Colonic mucosa (tissue), 4 donors: ENCODE measurements at regions not wholly inside any gene's neighbourhood (a gene's known extent, or its start where the extent isn't known, plus 50 kb on each side); places are given as distances from the start of the nearest gene placed in this dataset.

Experiments
- DNase-seq: peaks from one replicate; pipeline ENCODE4 v3.0.0-alpha.2; 2020
- H3K27ac ChIP-seq: fragments of 200-600 bp; one replicate; pipeline ENCODE4 v1.8.0; 2021
- H3K27me3 ChIP-seq: fragments of 200-600 bp; one replicate; pipeline ENCODE4 v1.8.0; 2021
- H3K36me3 ChIP-seq: fragments of 200-600 bp; one replicate; pipeline ENCODE4 v1.8.0; 2021
- H3K4me1 ChIP-seq: fragments of 200-600 bp; one replicate; pipeline ENCODE4 v1.8.0; 2021; ENCODE audit warnings: mild to moderate bottlenecking
- H3K4me3 ChIP-seq: fragments of 200-600 bp; one replicate; pipeline ENCODE4 v1.8.0; 2021
- H3K9ac ChIP-seq, 2 donors: one replicate each; pipeline ENCODE4 v1.7.0; 2013; ENCODE audit warnings: control low read depth in 2 of 2, low read depth in 2 of 2, low read length in 2 of 2
- H3K9me3 ChIP-seq: fragments of 200-600 bp; one replicate; pipeline ENCODE4 v1.8.0; 2021
- intact Hi-C: fragments of 100-400 bp; cut with DNase I; formaldehyde crosslinking; loops from one replicate; pipeline ENCODE4 v1.14.1; 2022
- TF ChIP-seq, protein P1 (sequence below): fragments of 200-600 bp; IDR thresholded peaks from one replicate; pipeline ENCODE4 v1.8.0; 2022; ENCODE audit warnings: antibody characterized with exemption, mild to moderate bottlenecking
- donor health status: healthy.
- donor health status: DM: no; HTN: no; CAD: no.
- donor health status: DM: no; HTN: no; CAD: no.

DNA sequence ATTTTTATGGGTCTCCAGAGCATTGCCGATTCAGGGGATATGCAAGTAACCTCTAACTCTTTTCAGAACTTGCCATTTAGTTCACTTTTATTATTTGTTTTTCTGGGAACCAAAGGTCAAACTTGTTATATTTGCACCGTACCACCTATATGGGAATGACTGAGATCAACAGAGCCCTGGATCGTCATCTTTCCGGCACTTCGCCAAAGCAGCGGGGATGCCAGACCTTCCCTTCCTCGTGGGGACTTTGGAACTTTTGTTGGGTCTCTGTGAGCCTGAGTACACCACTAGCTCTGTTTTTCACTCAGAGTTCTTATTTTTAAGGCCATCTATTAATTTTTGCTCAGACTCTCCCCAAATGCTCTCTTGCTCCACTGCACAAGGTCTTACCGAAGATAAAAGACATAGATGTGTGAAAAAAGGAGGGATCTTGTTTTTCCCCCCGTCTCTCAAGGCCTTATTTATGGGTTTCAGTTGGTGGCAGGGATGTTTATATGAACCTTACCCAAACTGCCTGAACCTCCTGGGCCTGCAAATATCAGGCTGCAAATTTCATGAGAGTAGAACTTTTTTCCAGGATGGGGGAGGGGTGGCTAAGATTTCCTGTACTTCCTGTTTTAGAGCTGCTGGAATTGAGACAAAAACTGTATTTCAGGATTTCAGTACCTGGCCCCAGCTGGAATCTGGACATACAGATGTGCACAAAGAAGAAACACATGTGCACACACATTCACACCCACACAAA lies 350.3 kb downstream of the HRH4 start:
- Histone ChIP-seq H3K4me3 (no peak overlapping the region), H3K9me3 (no peaks in the 10 kb centered on the region), H3K4me1 (no peaks in the 10 kb centered on the region), H3K27ac (peak overlapping the region; percentile 84), H3K9ac (no peak overlapping the region), H3K27me3 (no peaks in the 10 kb centered on the region), H3K36me3 (no peaks in the 10 kb centered on the region)
- intact Hi-C loops = no loop called here
- DNase-seq = peak; percentile 84
- TF ChIP-seq, protein P1, sequence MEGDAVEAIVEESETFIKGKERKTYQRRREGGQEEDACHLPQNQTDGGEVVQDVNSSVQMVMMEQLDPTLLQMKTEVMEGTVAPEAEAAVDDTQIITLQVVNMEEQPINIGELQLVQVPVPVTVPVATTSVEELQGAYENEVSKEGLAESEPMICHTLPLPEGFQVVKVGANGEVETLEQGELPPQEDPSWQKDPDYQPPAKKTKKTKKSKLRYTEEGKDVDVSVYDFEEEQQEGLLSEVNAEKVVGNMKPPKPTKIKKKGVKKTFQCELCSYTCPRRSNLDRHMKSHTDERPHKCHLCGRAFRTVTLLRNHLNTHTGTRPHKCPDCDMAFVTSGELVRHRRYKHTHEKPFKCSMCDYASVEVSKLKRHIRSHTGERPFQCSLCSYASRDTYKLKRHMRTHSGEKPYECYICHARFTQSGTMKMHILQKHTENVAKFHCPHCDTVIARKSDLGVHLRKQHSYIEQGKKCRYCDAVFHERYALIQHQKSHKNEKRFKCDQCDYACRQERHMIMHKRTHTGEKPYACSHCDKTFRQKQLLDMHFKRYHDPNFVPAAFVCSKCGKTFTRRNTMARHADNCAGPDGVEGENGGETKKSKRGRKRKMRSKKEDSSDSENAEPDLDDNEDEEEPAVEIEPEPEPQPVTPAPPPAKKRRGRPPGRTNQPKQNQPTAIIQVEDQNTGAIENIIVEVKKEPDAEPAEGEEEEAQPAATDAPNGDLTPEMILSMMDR = no peak

DNA sequence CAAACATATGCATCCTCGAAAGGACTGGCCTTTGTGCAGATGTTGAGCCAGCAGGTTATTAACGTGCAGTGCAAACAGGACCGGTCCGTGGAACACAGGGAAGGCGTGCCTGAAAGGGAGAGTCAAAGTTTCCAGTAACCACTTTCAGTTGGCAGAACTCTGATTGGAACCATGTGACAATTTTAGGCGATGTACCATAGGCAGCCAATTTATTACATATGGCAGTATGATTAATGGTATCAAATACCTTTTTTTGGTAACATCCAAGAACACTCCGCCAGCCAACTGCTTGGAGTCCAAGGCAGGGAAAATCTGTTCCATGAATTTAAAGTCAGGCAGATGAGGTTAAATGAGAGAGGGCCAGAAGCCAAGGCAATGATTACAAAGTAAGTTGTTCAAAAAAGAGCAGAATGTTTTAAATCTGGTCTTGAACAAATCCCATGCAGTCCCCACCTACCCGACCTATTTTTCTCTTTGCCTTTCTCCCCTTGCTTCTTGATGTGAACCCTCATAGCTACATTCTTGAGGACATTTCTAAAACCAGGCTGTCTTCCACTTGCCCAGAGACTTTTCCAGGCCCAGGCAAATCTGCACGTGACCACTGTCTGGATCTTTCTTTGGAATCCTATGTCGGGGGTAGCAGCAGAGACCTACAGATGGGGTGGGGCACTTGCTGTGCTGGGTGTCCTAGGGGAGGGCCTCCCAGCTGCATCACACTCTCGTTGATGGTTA lies 351.7 kb downstream of the HRH4 start:
- no peaks in the 10 kb centered on the region for H3K9me3 ChIP-seq
- H3K9ac ChIP-seq = no peak overlapping the region
- TF ChIP-seq, protein P1 = no peak
- no peaks in the 10 kb centered on the region for H3K27me3 ChIP-seq
- no peaks in the 10 kb centered on the region for H3K36me3 ChIP-seq
- intact Hi-C loops = no loop called here
- no peak overlapping the region for H3K4me3 ChIP-seq
- peak; percentile 41 for DNase-seq
- no peaks in the 10 kb centered on the region for H3K4me1 ChIP-seq
- H3K27ac ChIP-seq = no peak overlapping the region

DNA sequence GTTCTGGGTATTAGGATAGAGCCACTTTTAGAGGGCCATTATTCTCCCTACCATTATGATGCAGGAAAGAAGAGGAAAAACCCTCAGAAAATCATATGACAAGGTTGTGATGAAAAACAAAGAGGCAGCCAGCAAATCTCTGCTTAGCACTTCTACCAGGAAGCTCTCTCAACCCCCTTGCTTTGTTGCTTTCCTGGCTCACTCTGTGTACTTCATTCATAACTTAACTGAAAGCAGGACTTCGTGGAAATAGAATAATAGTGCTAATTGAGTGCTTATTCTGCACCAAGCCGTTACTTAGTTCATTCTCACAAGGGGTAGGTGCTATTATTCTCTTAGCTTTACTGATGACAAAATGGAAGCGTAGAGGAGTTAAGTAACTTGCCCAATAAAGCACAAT lies 354.1 kb downstream of the HRH4 start:
- Histone ChIP-seq H3K27me3 (no peaks in the 10 kb centered on the region), H3K27ac (no peak overlapping the region), H3K4me3 (no peak overlapping the region), H3K9me3 (no peaks in the 10 kb centered on the region), H3K9ac (no peak overlapping the region), H3K4me1 (no peaks in the 10 kb centered on the region), H3K36me3 (no peaks in the 10 kb centered on the region)
- TF ChIP-seq, protein P1 = no peak
- no peak for DNase-seq
- intact Hi-C loops = no loop called here

DNA sequence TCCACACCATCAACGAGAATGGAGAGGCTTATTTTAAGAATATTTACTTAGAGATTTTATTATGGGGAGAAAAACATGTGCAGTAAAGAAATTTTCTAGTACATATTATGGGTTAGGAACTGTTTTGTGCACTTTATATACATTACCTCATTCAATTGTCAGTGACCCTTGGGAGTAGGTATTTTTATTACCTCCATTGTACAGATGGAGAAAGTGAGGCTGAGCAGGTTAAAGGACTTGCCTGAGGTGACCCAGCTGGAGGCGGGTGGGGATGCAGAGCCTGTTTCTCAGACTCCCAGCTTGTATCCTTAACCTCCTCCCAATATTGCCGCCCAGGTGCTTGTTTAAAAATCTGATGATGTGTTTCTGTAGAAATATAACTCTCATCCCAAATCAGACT lies 356.7 kb downstream of the HRH4 start:
- Histone ChIP-seq H3K27ac (no peak overlapping the region), H3K36me3 (no peaks in the 10 kb centered on the region), H3K9ac (no peak overlapping the region), H3K4me3 (no peak overlapping the region), H3K27me3 (no peaks in the 10 kb centered on the region), H3K9me3 (no peaks in the 10 kb centered on the region), H3K4me1 (no peaks in the 10 kb centered on the region)
- intact Hi-C loops = no loop called here
- TF ChIP-seq, protein P1 = no peak
- no peak for DNase-seq

DNA sequence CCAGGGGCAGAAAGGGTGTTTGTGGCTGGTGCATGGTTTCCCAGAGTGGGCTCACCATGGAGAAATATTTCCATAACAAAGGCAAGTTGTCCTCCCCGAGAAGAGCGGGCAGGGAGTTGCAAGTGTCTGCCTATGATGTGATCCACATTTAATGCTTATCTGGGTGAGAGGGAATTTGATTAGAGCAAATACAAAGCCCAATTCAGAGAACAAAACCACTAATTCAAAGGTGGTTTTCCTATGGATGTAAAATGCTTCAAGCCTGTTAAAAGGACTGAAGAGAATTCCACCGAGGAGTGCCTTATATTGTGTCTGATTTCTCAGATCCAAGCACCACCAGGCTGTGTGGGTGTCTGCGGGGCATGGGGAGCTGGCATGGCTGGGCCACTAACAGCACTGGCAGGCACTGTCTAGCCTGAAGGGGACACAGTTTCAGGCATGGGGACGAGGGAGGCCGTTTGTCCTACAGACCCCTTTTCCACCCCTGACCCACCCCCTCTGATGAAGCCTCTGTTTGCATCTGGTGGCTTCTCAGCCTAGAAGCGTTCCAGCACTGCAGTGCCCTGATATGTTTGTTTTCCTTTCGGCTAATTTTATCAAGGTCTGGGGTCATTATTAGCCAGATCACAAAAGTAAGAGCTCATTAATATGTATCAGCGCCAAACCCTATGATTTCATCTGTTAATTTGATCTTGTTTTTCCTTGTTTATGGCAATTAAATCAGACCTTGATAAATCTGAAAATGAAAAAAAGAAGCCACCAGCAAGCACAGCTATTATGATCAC lies 357.3 kb downstream of the HRH4 start:
- no peak overlapping the region for H3K9ac ChIP-seq
- no peaks in the 10 kb centered on the region for H3K36me3 ChIP-seq
- no peak overlapping the region for H3K27ac ChIP-seq
- intact Hi-C loops = no loop called here
- no peaks in the 10 kb centered on the region for H3K27me3 ChIP-seq
- TF ChIP-seq, protein P1 = no peak
- no peak overlapping the region for H3K4me3 ChIP-seq
- H3K9me3 ChIP-seq = no peaks in the 10 kb centered on the region
- H3K4me1 ChIP-seq = no peaks in the 10 kb centered on the region
- no peak for DNase-seq
